ENCODE measurements at regions not wholly inside any gene's neighbourhood (a gene's known extent, or its start where the extent isn't known, plus 50 kb on each side); places are given as distances from the start of the nearest gene placed in this dataset.

GRCh38 chr2:123157016-123157415 lies 868.1 kb upstream of the CNTNAP5 start:
- H3K27me3 Mint-ChIP-seq (ENCODE audit: low read depth): no peaks in the 10 kb centered on the region
- H3K4me3 Mint-ChIP-seq (ENCODE audit: unreplicated experiment): no peak overlapping the region
- H3K27ac Mint-ChIP-seq (ENCODE audit: unreplicated experiment): no peak overlapping the region
- no peaks in the 10 kb centered on the region for H3K36me3 Mint-ChIP-seq (ENCODE audit: low read depth)
- no peak for DNase-seq (ENCODE audit: low spot score)
- H3K9me3 Mint-ChIP-seq (ENCODE audit: low read depth): peaks cover 3% of the 10 kb centered on the region
- peaks cover 4% of the 10 kb centered on the region for H3K4me1 Mint-ChIP-seq (ENCODE audit: low read depth)
- no peak for TF ChIP-seq CTCF (IDR thresholded peaks at IDR 0.05)

GRCh38 chr2:123162400-123163016 lies 862.6 kb upstream of the CNTNAP5 start:
- Mint-ChIP-seq H3K27me3 (ENCODE audit: low read depth) (no peaks in the 10 kb centered on the region), H3K27ac (ENCODE audit: unreplicated experiment) (no peak overlapping the region), H3K4me3 (ENCODE audit: unreplicated experiment) (no peak overlapping the region), H3K4me1 (ENCODE audit: low read depth) (peaks cover 5% of the 10 kb centered on the region), H3K36me3 (ENCODE audit: low read depth) (no peaks in the 10 kb centered on the region), H3K9me3 (ENCODE audit: low read depth) (peaks cover 3% of the 10 kb centered on the region)
- no peak for DNase-seq (ENCODE audit: low spot score)
- no peak for TF ChIP-seq CTCF (IDR thresholded peaks at IDR 0.05)

GRCh38 chr2:123163398-123163797 lies 861.7 kb upstream of the CNTNAP5 start:
- H3K27ac Mint-ChIP-seq (ENCODE audit: unreplicated experiment): no peak overlapping the region
- no peak overlapping the region for H3K4me3 Mint-ChIP-seq (ENCODE audit: unreplicated experiment)
- no peaks in the 10 kb centered on the region for H3K36me3 Mint-ChIP-seq (ENCODE audit: low read depth)
- H3K4me1 Mint-ChIP-seq (ENCODE audit: low read depth): peaks cover 5% of the 10 kb centered on the region
- peaks cover 7% of the 10 kb centered on the region for H3K9me3 Mint-ChIP-seq (ENCODE audit: low read depth)
- no peak for TF ChIP-seq CTCF (IDR thresholded peaks at IDR 0.05)
- no peak for DNase-seq (ENCODE audit: low spot score)
- no peaks in the 10 kb centered on the region for H3K27me3 Mint-ChIP-seq (ENCODE audit: low read depth)

GRCh38 chr2:123164216-123164615 lies 860.9 kb upstream of the CNTNAP5 start:
- Mint-ChIP-seq H3K4me1 (ENCODE audit: low read depth) (peaks cover 5% of the 10 kb centered on the region), H3K27ac (ENCODE audit: unreplicated experiment) (no peak overlapping the region), H3K9me3 (ENCODE audit: low read depth) (peaks cover 7% of the 10 kb centered on the region), H3K4me3 (ENCODE audit: unreplicated experiment) (no peak overlapping the region), H3K27me3 (ENCODE audit: low read depth) (no peaks in the 10 kb centered on the region), H3K36me3 (ENCODE audit: low read depth) (no peaks in the 10 kb centered on the region)
- TF ChIP-seq CTCF (IDR thresholded peaks at IDR 0.05): no peak
- DNase-seq (ENCODE audit: low spot score): no peak

GRCh38 chr2:123165616-123166015 lies 859.5 kb upstream of the CNTNAP5 start:
- DNase-seq (ENCODE audit: low spot score): no peak
- no peak overlapping the region for H3K4me3 Mint-ChIP-seq (ENCODE audit: unreplicated experiment)
- H3K4me1 Mint-ChIP-seq (ENCODE audit: low read depth): peaks cover 5% of the 10 kb centered on the region
- H3K36me3 Mint-ChIP-seq (ENCODE audit: low read depth): no peaks in the 10 kb centered on the region
- peaks cover 4% of the 10 kb centered on the region for H3K9me3 Mint-ChIP-seq (ENCODE audit: low read depth)
- TF ChIP-seq CTCF (IDR thresholded peaks at IDR 0.05): no peak
- H3K27me3 Mint-ChIP-seq (ENCODE audit: low read depth): no peaks in the 10 kb centered on the region
- H3K27ac Mint-ChIP-seq (ENCODE audit: unreplicated experiment): no peak overlapping the region

All from chondrocyte (in vitro differentiated cells).